NCI-H2171 treated with DMSO at 0.1 percent for 48 hours (cell line): ENCODE measurements at regions not wholly inside any gene's neighbourhood (a gene's known extent, or its start where the extent isn't known, plus 50 kb on each side); places are given as distances from the start of the nearest gene placed in this dataset.
A peak's percentile ranks its signal among the peaks of the same experiment; 100 is the strongest.

Source experiments
- DNase-seq: peaks from one replicate; lab custom pipeline; 2025; lab: John Stamatoyannopoulos, UW

- DNase-seq: peak; percentile 37
Observed at GRCh38 chr6:105991561-105992314, 94.4 kb upstream of the PRDM1 start.

- no peak for DNase-seq
Observed at GRCh38 chr6:105990151-105990550, 96.0 kb upstream of the PRDM1 start.

- DNase-seq: peak; percentile 17
Observed at GRCh38 chr6:105988812-105989577, 97.1 kb upstream of the PRDM1 start.

- DNase-seq: no peak
Observed at GRCh38 chr6:105988321-105988720, 97.8 kb upstream of the PRDM1 start.

DNA sequence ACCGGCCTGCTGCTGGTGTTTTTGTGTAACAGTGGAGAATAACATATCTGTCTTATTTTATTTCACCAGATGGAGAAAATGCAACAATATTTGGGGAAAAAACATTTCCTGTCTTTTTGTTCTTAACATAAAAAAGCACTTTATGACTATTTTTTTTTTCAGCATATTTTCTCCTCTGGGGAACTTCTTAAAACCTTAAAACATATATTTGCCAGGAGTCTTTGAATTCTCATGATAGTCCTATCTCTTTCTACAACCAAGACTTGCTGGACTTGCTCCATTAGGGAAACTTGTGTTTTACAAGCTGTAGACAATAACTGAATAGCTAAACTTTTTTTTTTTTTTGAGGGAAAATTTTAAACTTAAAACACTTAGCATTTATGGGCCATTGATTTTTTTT lies 98.6 kb upstream of the PRDM1 start:
- no peak for DNase-seq

- DNase-seq: no peak
Observed at GRCh38 chr6:105986998-105987397, 99.1 kb upstream of the PRDM1 start.

GRCh38 chr6:105985816-105986632 lies 100.1 kb upstream of the PRDM1 start:
- DNase-seq: no peak

- no peak for DNase-seq
Observed at GRCh38 chr6:105985098-105985815, 100.9 kb upstream of the PRDM1 start.

DNA sequence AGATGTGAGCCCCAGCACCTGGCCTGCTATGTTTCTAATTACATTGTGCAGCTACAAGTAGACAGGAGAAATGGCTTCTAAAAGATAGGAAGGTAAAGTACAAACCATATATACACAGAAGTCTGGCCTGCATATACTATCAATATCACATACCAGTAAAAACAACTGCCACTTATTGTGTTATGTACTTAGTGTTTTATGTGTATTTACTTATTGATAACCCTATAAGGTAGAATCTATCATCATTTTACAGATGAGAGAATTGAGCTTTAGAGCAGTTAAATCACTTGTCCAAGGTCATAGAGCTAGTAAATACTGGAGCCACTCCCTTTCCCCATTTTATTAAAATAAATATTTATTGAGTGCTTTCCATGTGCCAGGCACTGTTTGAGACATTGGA lies 102.4 kb upstream of the PRDM1 start:
- DNase-seq: no peak

DNA sequence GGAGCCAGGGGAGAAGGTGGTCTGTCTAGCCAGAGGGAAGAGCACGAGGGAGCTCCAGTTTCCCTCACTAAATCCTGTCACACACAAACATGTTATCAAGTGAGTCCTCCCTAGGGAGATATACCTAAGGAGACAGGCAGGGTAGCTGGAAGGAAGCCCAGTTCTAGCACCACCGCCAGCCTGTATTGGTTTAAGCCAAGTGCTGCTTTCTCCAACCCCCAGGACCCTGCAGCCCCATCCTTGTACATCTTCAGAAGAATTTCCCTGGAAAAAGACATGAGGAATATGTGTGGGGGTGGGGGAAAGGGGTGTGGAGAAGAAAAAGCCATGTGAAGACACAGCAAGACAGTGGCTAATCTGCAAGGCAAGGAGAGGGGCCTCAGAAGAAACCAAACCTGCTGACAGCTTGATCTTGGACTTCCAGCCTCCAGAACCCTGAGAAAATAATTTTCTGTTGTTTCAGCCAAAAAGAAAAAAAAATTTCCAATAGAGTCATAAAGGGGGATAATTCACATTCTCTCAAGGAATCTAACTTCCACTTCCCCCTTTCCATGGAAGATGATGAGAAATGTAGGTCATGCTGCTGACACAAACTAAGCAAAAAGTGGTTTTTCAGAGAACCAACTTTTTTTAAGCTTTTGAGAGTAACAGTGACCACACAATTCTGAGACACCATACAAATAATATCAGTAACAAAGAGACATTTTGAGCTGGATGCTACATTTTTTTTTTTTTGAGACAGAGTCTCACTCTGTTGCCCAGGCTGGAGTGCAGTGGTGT lies 103.2 kb upstream of the PRDM1 start:
- DNase-seq: peak; percentile 84

DNA sequence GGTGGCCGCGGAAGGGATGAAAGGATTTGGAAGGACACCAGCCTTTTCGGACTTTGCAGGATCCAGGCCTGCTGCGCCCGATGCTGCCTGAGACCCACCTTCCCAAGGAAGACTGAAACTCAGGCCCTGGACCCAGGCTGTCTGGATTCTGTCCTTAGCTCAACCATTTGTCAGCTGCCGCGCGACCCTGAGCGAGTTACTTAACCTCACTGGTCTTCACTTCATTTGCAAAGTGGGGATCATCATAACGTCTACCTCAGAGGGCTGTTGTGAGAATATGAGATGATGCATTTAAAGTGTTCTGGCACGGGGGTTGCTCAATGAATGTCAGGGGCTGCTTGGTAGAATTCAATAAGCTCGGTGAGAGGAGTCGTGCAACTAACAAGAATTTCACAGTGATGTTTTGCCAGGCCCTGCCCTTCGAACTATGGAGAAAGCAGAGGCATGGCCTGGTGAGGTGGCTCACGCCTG lies 104.2 kb upstream of the PRDM1 start:
- DNase-seq: no peak

DNA sequence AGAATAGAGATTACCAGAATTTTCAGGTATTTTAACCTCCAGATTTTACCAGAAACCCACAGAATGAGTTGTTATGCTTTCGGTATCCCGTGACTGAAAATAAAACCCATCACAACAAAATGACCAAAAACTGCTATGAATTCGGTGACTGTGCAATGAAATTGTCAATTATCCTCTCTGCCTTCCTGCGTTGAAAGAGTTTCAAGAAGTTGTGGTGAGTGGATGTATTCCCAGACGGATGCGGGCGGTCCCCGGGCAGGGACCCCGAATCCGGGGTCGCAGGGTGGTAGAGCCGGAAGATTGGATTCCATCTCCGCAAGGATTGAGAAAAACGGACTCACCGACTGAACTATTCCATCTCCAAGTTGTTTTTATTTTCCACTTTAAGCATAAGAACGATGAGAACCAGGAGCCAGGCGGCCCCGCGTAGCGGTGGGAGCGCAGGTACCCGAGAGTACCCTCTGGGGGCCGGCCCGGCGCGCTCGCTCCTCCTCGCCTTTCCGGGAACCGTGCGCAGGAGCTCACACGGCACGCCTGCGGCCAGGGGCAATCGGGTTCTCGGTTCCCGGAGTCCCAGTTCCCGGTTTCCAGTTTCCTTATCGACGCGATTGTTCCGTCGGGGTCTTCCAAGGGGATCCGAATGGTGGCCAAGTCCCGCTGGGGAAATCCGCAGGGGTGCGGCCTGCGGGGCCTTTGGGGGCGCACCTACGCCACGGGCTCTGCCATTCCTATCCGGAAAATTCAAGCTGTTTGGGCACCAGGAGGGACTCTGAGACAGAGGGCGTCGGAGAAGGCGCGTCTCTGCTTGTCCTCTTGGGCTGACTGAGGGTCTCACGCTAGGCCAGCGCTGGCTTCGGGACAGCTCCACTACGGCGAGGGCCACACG lies 104.9 kb upstream of the PRDM1 start:
- DNase-seq: no peak

DNA sequence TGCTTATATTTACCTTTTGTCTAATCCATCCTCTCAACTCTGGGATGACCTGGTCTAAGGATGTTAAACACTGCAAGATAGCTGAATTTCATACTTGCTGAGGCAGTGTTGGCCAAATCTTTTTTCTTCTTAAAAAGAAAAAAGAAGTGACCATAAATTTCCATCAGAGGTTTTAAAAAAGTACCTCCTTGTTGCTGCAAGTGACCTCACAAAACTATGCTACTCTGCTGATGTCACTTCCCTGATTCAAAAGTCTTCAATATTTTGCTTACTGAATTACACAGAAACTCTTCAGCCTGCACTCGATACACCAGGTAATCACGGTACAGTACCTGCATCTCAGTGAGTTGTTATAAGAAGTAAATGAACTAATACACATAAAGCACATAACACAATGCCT lies 107.2 kb upstream of the PRDM1 start:
- no peak for DNase-seq

- no peak for DNase-seq
Observed at GRCh38 chr6:105977934-105978504, 108.1 kb upstream of the PRDM1 start.

GRCh38 chr6:105974986-105975385 lies 111.2 kb upstream of the PRDM1 start:
- no peak for DNase-seq

DNA sequence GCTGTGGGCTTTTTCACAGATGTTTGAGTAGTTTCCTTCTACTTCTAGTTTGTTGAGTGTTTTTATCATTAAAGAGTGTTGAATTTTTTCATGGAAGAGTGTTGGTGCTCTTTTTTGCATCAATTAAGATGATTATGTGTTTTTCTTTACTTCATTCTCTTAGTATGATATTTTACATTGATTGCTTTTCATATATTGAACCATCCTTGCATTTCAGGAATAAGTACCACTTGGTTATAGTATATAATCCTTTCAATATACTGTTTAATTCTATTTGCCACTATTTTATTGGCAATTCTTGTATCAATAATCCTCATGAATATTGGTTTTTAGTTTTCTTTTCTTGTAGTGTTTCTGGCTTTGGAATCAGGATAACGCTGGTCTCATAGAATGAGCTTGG lies 113.7 kb upstream of the PRDM1 start:
- DNase-seq: no peak

DNA sequence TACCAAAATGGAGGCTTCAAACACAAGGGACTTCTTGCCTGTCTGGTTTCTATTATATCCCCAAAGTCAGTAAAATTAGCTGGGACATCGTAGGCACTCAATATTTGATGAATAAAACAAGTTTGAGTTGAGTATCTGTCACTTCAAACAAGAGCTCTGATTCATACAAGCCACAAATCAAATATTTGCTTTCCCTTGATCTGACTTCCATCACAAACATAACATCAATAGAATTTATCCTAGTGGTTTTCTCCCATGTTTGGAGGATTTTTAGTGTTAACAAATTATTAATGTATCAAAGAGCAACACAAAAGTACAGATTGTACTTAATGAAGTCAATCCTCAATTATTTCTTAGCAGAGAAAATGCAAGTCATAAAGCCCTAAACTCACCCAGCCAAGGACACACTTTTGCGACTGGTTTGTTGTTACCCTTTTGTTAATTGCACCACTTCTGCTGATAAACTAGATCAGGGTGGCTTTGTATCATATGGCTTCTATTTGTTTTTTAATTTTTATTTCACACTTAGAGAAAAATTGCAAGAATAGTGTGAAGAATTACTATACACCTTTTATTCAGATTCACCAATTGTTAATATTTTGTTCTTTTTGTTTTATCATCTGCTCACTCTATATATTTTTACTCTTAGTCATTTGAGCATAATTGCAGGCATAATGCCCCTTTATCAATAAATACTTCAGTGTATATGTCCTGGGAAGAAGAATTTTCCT lies 117.4 kb upstream of the PRDM1 start:
- DNase-seq: no peak

- DNase-seq: no peak
Observed at GRCh38 chr6:105967917-105968602, 118.1 kb upstream of the PRDM1 start.
